Tibial nerve (tissue), 4 donors: ENCODE measurements at regions not wholly inside any gene's neighbourhood (a gene's known extent, or its start where the extent isn't known, plus 50 kb on each side); places are given as distances from the start of the nearest gene placed in this dataset.

ENCODE experiments used
- DNase-seq, 2 donors: peaks; one replicate each; pipeline ENCODE4 v3.0.0-alpha.2; 2019; ENCODE audit warnings: low spot score in 2 of 2
- H3K27ac ChIP-seq, 4 donors: fragments of 200-600 bp; sonication (generic) in 3 of 4; one replicate each; pipeline ENCODE4 v1.5.1; 2017 to 2019; ENCODE audit warnings: mild to moderate bottlenecking in 1 of 4
- H3K27me3 ChIP-seq, 2 donors: fragments of 200-600 bp; sonication (generic) in 1 of 2; one replicate each; pipeline versions ENCODE4 v1.5.1 to v1.6.0; 2017 to 2019
- H3K36me3 ChIP-seq, 3 donors: fragments of 200-600 bp; sonication (generic); one replicate each; pipeline ENCODE4 v1.5.1; 2018 to 2019
- H3K4me1 ChIP-seq, 4 donors: fragments of 200-600 bp; sonication (generic) in 3 of 4; one replicate each; pipeline ENCODE4 v1.5.1; 2017 to 2019
- H3K4me3 ChIP-seq, 4 donors: fragments of 200-600 bp; sonication (generic) in 3 of 4; one replicate each; pipeline ENCODE4 v1.5.1; 2017 to 2019; ENCODE audit warnings: mild to moderate bottlenecking in 1 of 4, moderate library complexity in 1 of 4
- H3K9me3 ChIP-seq, 4 donors: fragments of 200-600 bp; sonication (generic) in 3 of 4; one replicate each; pipeline ENCODE4 v1.5.1; 2017 to 2019
- CTCF ChIP-seq, 5 experiments: fragments of 200-600 bp in 3 of 5; fragments of 450-650 bp in 2 of 5; sonication (generic) in 3 of 5; IDR thresholded peaks; one replicate each; pipeline ENCODE4 v1.5.1; 2016 to 2019; ENCODE audit warnings: antibody characterized with exemption in 5 of 5, mild to moderate bottlenecking in 3 of 5, moderate library complexity in 2 of 5
- EP300 ChIP-seq, 2 donors: sonication (generic); formaldehyde crosslinking; IDR thresholded peaks; one replicate each; pipeline ENCODE4 v1.6.1; 2017; ENCODE audit warnings: antibody characterized with exemption in 2 of 2, mild to moderate bottlenecking in 1 of 2
- POLR2A ChIP-seq, 2 donors: fragments of 450-650 bp; IDR thresholded peaks; one replicate each; pipeline ENCODE4 v1.6.1; 2017; ENCODE audit warnings: antibody characterized with exemption in 2 of 2, mild to moderate bottlenecking in 2 of 2, moderate library complexity in 2 of 2
- WGBS, 2 donors: methylation state at CpG; one replicate each; pipeline ENCODE4 v1.1.5; 2018; 5-methylcytosine and 5-hydroxymethylcytosine counted together

- no peaks in the 10 kb centered on the region for H3K27me3 ChIP-seq
- no peaks in the 10 kb centered on the region for H3K36me3 ChIP-seq
- H3K4me1 ChIP-seq: no peaks in the 10 kb centered on the region
- no peaks in the 10 kb centered on the region for H3K9me3 ChIP-seq
- H3K27ac ChIP-seq: no peak overlapping the region
- no peak for DNase-seq
- TF ChIP-seq POLR2A (IDR thresholded peaks at IDR 0.05) (no peak), EP300 (IDR thresholded peaks at IDR 0.05) (no peak)
- 64 to 81% methylated on average over 2 of the region's 2 CpGs for WGBS, 2 donors
- no peak overlapping the region for H3K4me3 ChIP-seq
Measured at GRCh38 chr9:86550401-86550800, 196.2 kb upstream of the TUT7 start.

- no peak for TF ChIP-seq EP300 (IDR thresholded peaks at IDR 0.05)
- no peak for TF ChIP-seq CTCF (IDR thresholded peaks at IDR 0.05)
- no peak for TF ChIP-seq POLR2A (IDR thresholded peaks at IDR 0.05)
- 67 to 77% methylated on average over 2 of the region's 2 CpGs for WGBS, 2 donors
- no peaks in the 10 kb centered on the region for H3K9me3 ChIP-seq
Measured at GRCh38 chr9:86549920-86550319, 195.7 kb upstream of the TUT7 start.

GRCh38 chr9:86549401-86549811, 195.2 kb upstream of the TUT7 start:
- no peaks in the 10 kb centered on the region for H3K9me3 ChIP-seq
- H3K36me3 ChIP-seq: no peaks in the 10 kb centered on the region
- H3K27me3 ChIP-seq: no peaks in the 10 kb centered on the region
- no peak overlapping the region for H3K4me3 ChIP-seq
- WGBS, 2 donors: 66 to 71% methylated on average over 2 of the region's 2 CpGs
- no peak for DNase-seq
- TF ChIP-seq EP300 (IDR thresholded peaks at IDR 0.05) (no peak), POLR2A (IDR thresholded peaks at IDR 0.05) (no peak), CTCF (IDR thresholded peaks at IDR 0.05) (no peak)
- H3K27ac ChIP-seq: no peak overlapping the region
- H3K4me1 ChIP-seq: no peaks in the 10 kb centered on the region

More at GRCh38 chr9:86549920-86550319, 195.7 kb upstream of the TUT7 start:
- no peaks in the 10 kb centered on the region for H3K4me1 ChIP-seq
- no peak overlapping the region for H3K4me3 ChIP-seq
- no peak for DNase-seq
- no peak overlapping the region for H3K27ac ChIP-seq
- H3K36me3 ChIP-seq: no peaks in the 10 kb centered on the region
- H3K27me3 ChIP-seq: no peaks in the 10 kb centered on the region

- Histone ChIP-seq H3K9me3 (no peaks in the 10 kb centered on the region), H3K4me3 (no peak overlapping the region), H3K4me1 (no peaks in the 10 kb centered on the region), H3K27me3 (no peaks in the 10 kb centered on the region), H3K27ac (no peak overlapping the region), H3K36me3 (no peaks in the 10 kb centered on the region)
- no peak for TF ChIP-seq POLR2A (IDR thresholded peaks at IDR 0.05)
- no peak for TF ChIP-seq EP300 (IDR thresholded peaks at IDR 0.05)
- no peak for TF ChIP-seq CTCF (IDR thresholded peaks at IDR 0.05)
- DNase-seq: no peak
- WGBS, 2 donors: 97 to 99% methylated on average over 4 of the region's 4 CpGs
Measured at GRCh38 chr9:86548220-86548619, 194.0 kb upstream of the TUT7 start.

GRCh38 chr9:86547571-86547970, 193.4 kb upstream of the TUT7 start:
- Histone ChIP-seq H3K4me1 (no peaks in the 10 kb centered on the region), H3K27me3 (no peaks in the 10 kb centered on the region), H3K9me3 (no peaks in the 10 kb centered on the region), H3K4me3 (no peak overlapping the region), H3K27ac (no peak overlapping the region), H3K36me3 (no peaks in the 10 kb centered on the region)
- TF ChIP-seq POLR2A (IDR thresholded peaks at IDR 0.05) (no peak), EP300 (IDR thresholded peaks at IDR 0.05) (no peak), CTCF (IDR thresholded peaks at IDR 0.05) (no peak)
- no peak for DNase-seq

- no peak for TF ChIP-seq EP300 (IDR thresholded peaks at IDR 0.05)
- no peak for TF ChIP-seq POLR2A (IDR thresholded peaks at IDR 0.05)
- no peak for TF ChIP-seq CTCF (IDR thresholded peaks at IDR 0.05)
- no peaks in the 10 kb centered on the region for H3K27me3 ChIP-seq
- H3K4me3 ChIP-seq: no peak overlapping the region
- no peak overlapping the region for H3K27ac ChIP-seq
- DNase-seq: no peak
- H3K9me3 ChIP-seq: no peaks in the 10 kb centered on the region
- H3K4me1 ChIP-seq: no peaks in the 10 kb centered on the region
- H3K36me3 ChIP-seq: no peaks in the 10 kb centered on the region
- WGBS, 2 donors: 74 to 80% methylated on average over 5 of the region's 5 CpGs
Measured at GRCh38 chr9:86546712-86547111, 192.5 kb upstream of the TUT7 start.
